Bronchial epithelial cell (primary cell): ENCODE measurements at regions not wholly inside any gene's neighbourhood (a gene's known extent, or its start where the extent isn't known, plus 50 kb on each side); places are given as distances from the start of the nearest gene placed in this dataset.

ENCODE experiments used
- DNase-seq: peaks from one replicate; pipeline ENCODE4 v3.0.0-alpha.2; 2010; ENCODE audit warnings: low read depth
- FAIRE-seq: peaks from 2 replicates; lab custom pipeline; 2011; peaks lifted over from hg19 to GRCh38; lab: Jason Lieb, UNC
- H3K27me3 ChIP-seq: 2 replicates; pipeline ENCODE4 v1.5.1; 2011; ENCODE audit warnings: low read length; ENCODE audit not compliant: control insufficient read depth, insufficient read depth
- H3K36me3 ChIP-seq: 2 replicates; pipeline ENCODE4 v1.5.1; 2011; ENCODE audit warnings: low read length; ENCODE audit not compliant: control insufficient read depth, insufficient read depth
- H3K4me3 ChIP-seq: 2 replicates; pipeline ENCODE4 v1.5.1; 2011; ENCODE audit warnings: mild to moderate bottlenecking, low read depth, low read length, control low read depth
- CTCF ChIP-seq: IDR thresholded peaks from 2 replicates; pipeline ENCODE4 v1.5.1; 2011; ENCODE audit warnings: mild to moderate bottlenecking, moderate library complexity, low read length, control low read depth, inconsistent platforms; ENCODE audit not compliant: insufficient read depth, severe bottlenecking

DNA sequence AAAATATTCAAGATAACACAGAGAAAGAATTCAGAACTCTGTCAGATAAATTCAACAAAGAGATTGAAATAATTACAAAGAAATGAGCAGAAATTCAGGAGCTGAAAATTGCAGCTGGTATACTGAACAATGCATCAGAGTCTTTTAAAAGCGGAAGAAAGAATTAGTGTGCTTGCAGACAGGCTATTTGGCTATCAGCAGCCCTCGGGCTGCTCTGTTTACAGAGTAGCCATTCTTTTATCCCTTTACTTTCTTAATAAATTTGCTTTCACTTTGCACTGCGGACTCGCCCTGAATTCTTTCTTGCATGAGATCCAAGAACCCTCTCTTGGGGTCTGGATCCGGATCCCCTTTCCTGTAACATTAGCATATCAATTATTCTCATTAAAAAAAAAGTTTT is 1040.0 kb downstream of the SORCS3 start:
- peak; percentile 25 for DNase-seq
- FAIRE-seq, result no peak
- Histone ChIP-seq H3K4me3 (no peak overlapping the region), H3K27me3 (no peaks in the 10 kb centered on the region), H3K36me3 (no peaks in the 10 kb centered on the region)
- no peak for TF ChIP-seq CTCF

DNA sequence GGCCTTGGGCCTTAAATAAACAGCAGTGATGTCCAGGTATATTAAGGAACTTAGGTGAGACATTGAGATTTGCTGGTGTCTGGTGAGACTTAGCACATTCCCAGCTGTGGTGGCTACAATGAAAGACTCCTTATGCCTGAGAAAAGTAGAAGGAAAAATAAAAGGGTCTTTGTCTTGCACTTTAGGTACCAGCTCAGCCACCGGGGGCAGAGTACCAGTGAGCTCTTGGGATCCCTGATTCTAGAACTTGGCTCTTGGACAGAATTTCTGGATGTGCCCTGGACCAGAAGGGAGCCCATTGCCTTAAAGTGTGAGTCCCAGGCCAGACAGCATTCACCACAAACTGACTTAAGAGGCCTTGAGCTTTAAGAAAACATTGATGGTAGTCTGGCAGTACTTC is 1038.7 kb downstream of the SORCS3 start:
- TF ChIP-seq CTCF, result peak; percentile 14
- no peaks in the 10 kb centered on the region for H3K36me3 ChIP-seq
- no peaks in the 10 kb centered on the region for H3K27me3 ChIP-seq
- DNase-seq (no peak), FAIRE-seq (no peak)
- no peak overlapping the region for H3K4me3 ChIP-seq

DNA sequence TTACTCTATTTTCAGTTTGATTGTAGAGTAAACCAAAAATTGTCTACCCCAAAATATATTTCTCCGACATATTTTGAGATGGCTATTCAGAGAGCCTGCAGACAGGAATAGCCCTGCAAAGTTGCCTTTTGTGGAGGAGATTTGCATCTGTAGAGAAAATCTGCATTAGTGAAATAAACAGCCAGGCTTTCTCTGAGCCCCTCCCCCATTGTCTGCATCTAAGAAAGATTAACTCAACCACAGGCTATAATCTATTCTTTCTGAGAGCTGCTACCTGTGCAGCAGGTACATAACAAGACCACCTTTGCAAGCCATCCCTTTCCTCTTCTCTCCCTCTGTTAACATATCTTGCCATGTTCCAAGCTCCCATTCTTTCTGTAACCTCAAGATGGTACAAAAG is 1034.2 kb downstream of the SORCS3 start:
- H3K36me3 ChIP-seq, result no peaks in the 10 kb centered on the region
- no peak overlapping the region for H3K4me3 ChIP-seq
- no peak for TF ChIP-seq CTCF
- no peaks in the 10 kb centered on the region for H3K27me3 ChIP-seq
- FAIRE-seq (no peak), DNase-seq (no peak)

DNA sequence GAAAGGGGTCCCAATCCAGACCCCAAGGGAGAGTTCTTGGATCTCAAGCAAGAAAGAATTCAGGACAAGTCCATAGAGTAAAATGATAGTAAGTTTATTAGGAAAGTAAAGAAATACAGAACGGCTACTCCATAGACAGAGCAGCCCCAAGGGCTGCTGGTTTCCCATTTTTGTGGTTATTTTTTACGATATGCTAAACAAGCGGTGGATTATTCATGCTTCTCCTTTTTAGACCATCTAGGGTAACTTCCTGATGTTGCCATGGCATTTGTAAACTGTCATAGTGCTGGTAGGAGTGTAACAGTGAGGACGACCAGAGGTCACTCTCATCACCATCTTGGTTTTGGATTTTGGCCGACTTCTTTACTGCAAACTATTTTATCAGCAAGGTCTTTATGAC is 1033.4 kb downstream of the SORCS3 start:
- no peak for FAIRE-seq
- no peaks in the 10 kb centered on the region for H3K27me3 ChIP-seq
- no peak for TF ChIP-seq CTCF
- H3K4me3 ChIP-seq, result no peak overlapping the region
- no peaks in the 10 kb centered on the region for H3K36me3 ChIP-seq
- DNase-seq, result no peak

- FAIRE-seq, result no peak
- Histone ChIP-seq H3K36me3 (no peaks in the 10 kb centered on the region), H3K4me3 (no peak overlapping the region), H3K27me3 (no peaks in the 10 kb centered on the region)
- TF ChIP-seq CTCF, result no peak
- DNase-seq, result no peak
Observed at GRCh38 chr10:105658696-105659095, 1017.6 kb downstream of the SORCS3 start.

DNA sequence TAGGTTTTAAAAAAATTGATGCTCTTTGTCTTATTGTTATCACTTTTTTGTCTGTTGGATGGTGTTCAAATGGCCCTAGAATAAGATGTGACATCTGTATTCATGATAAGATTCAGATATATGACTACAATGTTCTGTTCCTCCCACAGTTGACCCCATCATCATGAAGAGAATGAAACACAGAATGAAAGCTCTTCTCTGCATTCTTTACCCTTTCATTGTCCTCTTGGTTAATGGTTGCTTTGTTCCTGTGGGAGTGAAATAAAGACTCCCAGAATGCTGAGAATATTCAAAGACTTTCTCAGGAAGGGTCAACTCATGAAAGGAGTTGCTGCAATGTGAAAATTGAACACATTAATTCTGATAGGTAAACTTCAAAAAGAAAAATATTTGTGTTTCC is 1015.8 kb downstream of the SORCS3 start:
- DNase-seq (no peak), FAIRE-seq (no peak)
- Histone ChIP-seq H3K4me3 (no peak overlapping the region), H3K36me3 (no peaks in the 10 kb centered on the region), H3K27me3 (no peaks in the 10 kb centered on the region)
- TF ChIP-seq CTCF, result no peak
